22Rv1 (cell line): ENCODE measurements at regions not wholly inside any gene's neighbourhood (a gene's known extent, or its start where the extent isn't known, plus 50 kb on each side); places are given as distances from the start of the nearest gene placed in this dataset.

ENCODE experiments used
- CTCF ChIP-seq: fragments of 450-650 bp; IDR thresholded peaks from 2 replicates; pipeline ENCODE4 v1.5.1; 2017; ENCODE audit warnings: mild to moderate bottlenecking
- ZFX ChIP-seq: fragments of 450-650 bp; IDR thresholded peaks from 2 replicates; pipeline ENCODE4 v1.6.1; 2017; ENCODE audit warnings: antibody characterized with exemption, borderline replicate concordance

GRCh38 chr6:91276315-91276714, 689.4 kb upstream of the MAP3K7 start:
- TF ChIP-seq CTCF, result peak; percentile 57
- no peak for TF ChIP-seq ZFX
